ENCODE measurements at regions not wholly inside any gene's neighbourhood (a gene's known extent, or its start where the extent isn't known, plus 50 kb on each side); places are given as distances from the start of the nearest gene placed in this dataset.

DNA sequence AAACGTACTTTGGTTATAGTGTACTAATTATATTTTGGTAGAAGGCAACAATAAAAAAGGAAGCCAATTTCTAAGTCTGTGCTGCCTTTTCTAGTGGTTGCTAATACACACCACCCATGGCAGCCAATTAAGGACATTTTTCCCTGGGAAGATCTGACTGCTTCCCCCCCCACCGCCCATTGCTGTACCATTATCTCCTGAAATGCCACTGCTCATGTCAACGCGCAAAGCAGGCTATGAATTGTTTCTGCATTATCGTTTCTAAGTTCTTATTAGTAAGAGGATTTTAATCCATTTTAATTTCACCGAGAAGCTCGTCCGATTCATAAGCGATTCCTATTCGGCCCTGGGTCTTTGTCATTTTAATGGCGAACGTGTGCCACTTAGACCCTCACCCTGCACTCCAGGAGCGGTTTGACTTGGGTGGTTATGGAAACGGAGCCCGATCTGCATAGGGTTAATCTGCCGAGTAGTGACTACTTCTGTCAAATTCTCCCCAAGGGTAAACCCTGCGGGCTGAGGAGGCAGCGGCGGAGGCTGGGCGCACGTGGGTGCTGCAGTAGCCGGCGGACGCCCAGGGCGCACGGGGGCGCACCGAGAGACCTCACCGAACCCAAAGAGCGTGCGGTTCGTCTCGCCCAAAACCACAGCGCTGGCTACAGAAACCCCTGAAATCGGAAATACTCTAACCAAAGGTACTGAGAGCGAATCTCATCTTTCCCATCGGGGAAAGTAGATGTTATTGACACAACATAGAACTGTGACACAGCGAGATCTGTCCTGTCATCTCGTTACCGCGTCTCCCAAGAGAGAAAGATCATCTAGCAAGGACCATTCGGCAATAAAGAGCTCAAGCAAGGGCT lies 55.8 kb upstream of the SHC3 start:
- TF ChIP-seq, protein P1, sequence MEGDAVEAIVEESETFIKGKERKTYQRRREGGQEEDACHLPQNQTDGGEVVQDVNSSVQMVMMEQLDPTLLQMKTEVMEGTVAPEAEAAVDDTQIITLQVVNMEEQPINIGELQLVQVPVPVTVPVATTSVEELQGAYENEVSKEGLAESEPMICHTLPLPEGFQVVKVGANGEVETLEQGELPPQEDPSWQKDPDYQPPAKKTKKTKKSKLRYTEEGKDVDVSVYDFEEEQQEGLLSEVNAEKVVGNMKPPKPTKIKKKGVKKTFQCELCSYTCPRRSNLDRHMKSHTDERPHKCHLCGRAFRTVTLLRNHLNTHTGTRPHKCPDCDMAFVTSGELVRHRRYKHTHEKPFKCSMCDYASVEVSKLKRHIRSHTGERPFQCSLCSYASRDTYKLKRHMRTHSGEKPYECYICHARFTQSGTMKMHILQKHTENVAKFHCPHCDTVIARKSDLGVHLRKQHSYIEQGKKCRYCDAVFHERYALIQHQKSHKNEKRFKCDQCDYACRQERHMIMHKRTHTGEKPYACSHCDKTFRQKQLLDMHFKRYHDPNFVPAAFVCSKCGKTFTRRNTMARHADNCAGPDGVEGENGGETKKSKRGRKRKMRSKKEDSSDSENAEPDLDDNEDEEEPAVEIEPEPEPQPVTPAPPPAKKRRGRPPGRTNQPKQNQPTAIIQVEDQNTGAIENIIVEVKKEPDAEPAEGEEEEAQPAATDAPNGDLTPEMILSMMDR (IDR thresholded peaks at IDR 0.05): no peak
- no peak for TF ChIP-seq POLR2A (IDR thresholded peaks at IDR 0.05)
